Activated effector memory CD4-positive, alpha-beta T cell treated with anti-CD3 and anti-CD28 coated beads, Interleukin-2, amount 50 U/mL, for 16 hours (primary cell): ENCODE measurements at regions not wholly inside any gene's neighbourhood (a gene's known extent, or its start where the extent isn't known, plus 50 kb on each side); places are given as distances from the start of the nearest gene placed in this dataset.

Source experiments
- DNase-seq: peaks from one replicate; pipeline ENCODE4 v3.0.0-alpha.2; 2020

DNA sequence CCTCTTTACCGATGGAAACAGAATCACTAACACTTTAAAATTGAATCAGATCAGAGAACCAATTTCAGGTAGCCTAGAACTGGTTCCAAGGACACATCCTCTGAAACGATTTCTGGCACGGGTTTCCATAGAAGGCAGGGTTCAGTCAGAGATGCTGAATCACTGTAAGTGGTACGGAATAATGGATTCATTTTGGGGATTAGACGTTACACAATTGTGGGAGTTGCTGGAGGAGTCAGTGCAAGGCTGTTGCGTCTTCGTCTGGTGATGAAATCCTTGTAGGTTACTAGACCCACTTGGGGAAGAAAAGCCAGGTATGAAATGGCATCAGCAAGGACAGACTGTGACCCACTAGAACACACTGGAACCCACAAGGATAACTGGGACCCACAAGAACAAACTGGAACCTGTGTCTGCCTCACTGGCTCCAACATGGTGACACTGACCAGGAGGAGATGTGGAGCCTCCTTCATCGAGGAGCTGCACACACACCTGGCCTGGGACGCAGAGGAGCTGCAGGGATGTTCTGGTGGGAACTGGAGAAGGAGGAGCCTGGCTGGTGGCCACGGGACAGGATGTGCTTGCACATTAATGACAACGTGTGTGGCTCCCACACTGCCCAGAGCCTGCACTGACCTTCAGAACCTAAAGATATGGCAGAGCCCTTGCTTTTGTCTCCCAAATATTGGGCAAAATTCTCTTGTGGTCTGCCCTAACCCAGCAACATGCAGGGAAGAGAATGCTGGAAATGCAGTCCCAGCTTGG lies 105.1 kb downstream of the TRAPPC11 start:
- DNase-seq, result no peak

DNA sequence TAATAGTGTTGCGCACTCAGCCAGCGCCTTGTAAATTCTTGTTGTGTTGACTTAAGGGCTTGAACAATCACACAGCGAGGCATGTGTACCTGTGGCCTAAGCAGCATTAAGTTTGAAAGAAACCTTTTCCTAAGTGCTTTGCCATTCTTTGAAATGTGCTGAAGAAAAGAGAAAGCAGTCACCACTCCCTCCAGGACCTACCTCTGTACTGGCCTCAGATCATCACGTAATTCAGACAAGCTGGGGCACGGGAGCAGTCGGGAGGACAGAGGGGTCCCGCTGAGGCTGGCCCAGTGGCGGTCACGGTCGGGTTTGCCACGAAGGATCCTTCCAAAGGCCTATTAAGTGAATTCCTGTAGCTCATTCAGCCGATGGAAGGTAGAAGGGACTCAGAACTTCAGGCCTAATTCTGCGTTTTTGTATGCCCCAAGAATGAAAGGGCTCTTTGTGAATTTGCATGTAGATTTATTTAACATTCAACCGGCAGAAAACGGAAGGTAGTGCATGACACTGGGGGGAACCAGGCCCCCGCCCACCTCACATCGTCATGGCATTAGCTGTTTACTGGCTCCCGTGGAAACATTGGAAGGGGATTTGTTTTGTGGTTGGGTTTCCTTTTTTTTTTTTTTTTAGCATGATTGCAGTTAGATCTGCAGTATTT lies 106.3 kb downstream of the TRAPPC11 start:
- no peak for DNase-seq

DNA sequence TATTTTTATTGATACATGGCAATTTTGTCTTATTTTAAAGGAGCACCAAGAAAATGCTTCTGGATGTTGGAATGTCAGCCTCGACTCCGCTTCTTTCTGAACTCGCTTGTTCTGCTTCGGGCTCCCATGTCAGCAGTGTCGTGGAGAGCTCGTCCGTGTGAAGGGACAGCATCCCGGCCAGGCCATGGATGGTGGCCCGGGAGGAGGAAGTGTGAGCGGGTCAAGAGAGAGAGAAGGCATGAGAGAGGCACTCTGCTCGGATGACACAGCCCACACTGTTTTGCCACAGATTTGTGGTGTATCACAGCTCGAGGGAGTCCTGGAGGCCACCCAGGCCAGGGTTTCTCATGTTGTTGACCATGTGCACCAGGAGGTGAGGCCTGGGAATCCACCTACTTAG lies 107.0 kb downstream of the TRAPPC11 start:
- no peak for DNase-seq

DNA sequence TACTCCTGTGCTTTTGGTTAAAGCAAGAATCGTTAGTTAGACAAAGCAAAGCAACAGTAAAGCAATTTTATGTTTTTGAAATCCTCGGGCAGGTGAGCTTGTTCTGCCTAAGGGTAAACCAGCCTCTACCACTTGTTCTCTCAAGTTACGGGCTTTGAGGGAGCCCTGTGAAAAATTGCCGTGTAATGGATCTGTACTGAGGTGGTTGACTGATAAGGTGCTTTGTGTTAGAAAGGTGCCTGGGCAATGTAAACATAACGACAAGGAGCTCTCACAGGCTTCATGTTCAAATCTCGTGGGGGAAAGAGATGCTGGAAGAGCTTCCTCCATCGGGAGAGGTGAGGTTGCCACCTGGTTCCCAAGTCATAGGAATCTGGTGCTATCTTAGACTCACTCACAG lies 111.8 kb downstream of the TRAPPC11 start:
- DNase-seq, result no peak

DNA sequence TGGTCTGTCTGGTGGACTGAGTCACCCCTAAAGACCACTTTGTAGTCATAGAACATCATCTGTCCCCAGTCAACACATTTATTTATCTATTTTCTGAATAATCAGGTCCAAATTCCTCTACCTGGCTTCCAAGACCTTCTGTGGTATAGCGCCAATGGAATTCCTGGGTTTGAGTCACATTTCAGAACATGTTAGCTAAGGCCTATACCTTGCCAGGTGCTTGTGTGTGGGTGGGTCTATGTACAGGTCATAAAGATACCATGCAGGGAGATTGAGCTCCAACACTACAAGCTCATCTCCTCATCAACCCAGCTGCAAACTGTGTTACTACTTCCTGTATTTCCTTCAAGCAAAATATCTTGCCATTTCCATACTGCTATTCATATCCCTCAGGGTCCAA lies 113.3 kb downstream of the TRAPPC11 start:
- no peak for DNase-seq

DNA sequence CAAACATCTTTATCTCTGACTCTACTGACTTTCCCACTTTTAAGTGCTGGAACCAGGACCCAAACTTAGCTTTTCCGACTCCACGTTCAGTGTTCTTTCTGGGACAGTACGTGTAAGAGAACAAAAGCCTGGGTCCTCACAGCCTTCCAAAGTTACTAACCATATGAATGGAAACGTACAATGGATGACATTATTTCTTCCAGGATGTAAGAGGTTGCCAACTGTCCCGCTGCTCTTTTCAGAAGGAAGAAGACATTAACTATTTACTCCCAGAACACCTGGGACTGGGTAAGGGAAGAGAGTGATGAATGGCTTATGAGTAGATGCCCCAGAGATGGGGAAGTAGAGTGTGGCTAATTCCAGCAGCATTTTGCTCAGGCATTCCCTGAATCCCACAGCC lies 114.7 kb downstream of the TRAPPC11 start:
- DNase-seq, result no peak

DNA sequence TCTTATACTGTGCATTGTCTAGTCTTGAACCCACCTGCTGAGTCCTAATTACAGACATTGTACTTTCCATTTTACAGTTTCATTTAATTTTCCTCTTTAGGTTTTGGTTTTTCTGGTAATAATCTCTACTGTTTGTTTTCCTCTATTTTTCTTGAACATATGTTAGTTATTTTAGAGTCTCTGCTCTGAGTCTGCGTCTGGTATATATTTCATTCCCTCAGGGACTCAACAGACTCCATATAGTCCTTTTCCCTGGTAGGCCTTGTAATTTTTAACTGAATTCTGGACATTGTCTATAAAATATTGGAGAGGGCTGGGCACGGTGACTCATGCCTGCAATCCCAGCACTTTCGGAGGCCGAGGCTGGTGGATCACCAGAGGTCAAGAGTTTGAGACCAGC lies 121.8 kb upstream of the STOX2 start:
- no peak for DNase-seq

DNA sequence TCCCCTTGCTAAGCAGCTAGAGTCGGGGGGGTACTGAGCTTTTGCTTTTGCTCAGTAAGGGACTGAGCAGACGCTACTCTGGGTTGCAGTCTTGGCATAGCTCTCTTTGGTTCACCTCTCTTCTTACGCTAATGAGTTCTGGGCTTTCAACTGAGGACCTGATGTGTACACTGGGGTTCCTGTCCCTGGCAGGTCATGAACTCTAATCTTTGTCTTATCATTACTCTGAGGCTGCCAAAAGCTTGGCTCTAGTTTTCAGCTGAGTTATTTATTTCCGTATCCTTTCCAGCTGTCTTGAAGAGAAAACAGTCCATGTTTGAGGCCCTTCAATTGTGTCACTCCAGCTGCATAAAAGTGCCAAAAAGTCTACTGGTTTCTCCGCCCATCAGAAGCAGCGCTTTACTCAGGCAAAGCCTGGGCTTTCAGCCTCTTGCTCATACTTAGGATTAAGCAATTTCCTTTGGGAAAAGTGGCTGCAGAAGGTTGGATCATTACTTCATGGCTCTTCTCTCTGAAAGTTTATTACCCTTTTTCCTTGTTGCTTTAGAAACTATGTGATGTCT lies 121.0 kb upstream of the STOX2 start:
- DNase-seq, result no peak

DNA sequence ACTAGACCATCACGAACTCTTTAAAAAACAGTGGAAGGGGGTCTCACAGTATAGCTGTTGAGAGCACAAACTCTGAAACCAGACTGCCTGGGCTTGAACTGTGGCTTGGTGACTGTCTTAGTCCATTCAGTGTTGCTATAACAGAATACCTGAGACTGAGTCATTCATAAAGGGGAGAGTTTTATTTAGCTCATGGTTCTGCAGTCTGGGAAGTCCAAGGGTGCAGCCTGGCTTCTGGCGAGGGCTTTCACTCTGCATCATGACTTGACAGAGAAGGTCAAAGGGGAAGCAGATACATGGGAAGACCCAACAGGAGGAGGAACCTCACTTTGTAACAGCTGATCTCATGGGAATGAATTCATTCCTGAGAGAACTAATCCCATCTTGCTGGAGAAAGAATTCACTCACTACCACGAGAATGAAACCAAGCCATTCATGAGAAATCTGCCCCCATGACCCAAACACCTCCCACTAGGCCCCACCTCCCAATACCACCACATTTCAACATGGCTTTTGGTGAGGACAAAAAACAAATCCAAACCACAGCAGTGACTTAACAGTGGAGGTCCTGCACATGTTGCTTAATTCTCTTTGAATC lies 116.7 kb upstream of the STOX2 start:
- no peak for DNase-seq

DNA sequence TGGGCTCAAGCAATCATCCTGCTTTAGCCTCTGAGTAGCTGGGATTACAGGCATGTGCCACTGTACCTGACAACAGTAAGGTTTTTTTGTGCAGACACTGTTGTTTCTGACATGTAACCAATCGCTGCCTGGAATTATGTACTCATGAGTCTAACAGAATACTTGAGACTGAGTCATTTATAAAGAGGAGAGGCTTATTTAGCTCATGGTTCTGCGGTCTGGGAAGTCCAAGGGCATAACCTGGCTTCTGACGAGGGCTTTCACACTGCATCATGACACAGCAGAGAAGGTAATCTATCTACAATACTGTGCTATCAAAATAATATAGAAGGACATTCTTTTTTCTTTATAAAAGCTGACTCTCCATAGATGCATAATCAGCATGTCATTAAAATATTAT lies 115.5 kb upstream of the STOX2 start:
- no peak for DNase-seq

DNA sequence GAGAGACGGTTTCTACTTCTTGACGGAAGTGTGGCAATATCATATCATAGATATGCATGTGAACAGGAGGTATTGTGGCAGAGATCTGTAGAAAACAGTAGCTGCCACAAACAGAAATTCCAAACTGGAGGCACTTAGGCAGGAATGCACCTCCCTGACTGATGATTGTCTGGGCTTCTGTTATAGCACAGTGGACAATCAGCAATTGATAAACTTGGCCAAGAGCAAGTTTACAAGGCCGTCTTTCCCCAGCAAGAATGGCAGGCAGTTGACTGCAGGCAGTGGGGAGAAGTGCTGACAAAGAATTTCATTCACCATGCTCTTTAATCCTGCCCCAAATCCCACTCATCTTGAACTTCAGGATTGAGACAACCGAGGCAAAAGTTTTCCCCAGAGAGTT lies 114.4 kb upstream of the STOX2 start:
- no peak for DNase-seq

DNA sequence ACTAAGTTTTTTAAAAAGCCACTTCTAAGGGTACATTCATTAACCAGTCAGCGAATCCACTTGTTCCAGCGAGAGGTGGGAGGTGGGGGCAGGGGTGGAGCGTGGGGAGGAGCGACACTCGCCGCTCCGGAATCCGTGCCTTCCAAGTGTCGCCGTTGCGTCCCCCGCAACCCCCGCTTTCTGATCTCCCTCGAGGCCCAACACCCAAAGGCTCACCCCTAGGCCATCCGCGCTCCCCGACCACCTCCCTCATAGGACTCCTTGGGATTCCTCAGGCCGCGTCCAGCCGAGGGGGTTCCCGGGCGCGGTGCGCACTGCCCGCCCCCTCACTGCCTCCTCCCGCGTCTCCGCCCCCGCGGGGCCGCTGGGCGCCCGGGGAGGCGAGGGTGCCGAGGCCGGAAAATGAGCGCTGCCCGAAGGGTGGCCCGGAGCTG lies 108.1 kb upstream of the STOX2 start:
- DNase-seq, result no peak

DNA sequence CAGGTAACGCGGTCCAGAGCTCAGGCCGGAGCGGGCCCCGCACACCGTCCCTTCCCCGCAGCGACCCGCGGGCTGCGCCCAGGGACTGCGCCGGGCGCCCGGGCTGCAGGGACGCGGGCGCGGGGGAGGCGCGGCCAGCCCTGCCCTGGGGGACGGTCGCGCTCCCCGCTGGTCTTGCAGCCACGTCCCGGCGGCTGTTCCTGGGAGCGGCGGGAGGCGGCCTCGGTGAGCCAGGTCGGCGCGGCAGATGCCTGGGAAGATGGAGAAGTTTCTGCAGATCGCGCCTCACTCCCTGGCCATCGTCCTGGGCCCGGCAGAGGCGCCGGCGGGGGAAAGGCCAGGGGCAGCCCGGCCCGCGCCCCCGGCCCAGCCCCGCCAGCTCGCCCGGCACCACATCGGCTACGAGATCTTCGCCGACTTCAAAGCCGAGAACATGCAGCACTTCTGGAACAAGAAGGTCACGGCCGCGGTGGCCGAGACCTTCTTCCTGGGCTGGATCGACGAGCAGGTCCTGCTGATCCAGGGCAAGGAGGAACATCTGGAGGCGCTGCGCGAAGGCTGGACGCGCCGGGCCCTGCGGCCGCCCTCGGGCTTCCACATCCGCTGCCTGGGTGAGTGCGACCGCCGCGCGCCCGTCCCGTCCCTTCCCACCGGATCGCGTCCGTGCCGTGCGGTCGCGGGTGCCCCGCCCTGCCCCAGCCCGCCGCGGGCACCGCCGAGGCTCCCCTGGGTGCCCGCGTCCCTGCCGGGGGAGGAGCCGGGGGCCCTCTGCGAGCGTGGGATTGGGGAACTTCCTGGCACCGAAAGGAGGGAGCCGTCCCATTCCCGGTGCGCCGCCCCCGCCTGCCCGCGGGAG lies 107.4 kb upstream of the STOX2 start:
- no peak for DNase-seq

DNA sequence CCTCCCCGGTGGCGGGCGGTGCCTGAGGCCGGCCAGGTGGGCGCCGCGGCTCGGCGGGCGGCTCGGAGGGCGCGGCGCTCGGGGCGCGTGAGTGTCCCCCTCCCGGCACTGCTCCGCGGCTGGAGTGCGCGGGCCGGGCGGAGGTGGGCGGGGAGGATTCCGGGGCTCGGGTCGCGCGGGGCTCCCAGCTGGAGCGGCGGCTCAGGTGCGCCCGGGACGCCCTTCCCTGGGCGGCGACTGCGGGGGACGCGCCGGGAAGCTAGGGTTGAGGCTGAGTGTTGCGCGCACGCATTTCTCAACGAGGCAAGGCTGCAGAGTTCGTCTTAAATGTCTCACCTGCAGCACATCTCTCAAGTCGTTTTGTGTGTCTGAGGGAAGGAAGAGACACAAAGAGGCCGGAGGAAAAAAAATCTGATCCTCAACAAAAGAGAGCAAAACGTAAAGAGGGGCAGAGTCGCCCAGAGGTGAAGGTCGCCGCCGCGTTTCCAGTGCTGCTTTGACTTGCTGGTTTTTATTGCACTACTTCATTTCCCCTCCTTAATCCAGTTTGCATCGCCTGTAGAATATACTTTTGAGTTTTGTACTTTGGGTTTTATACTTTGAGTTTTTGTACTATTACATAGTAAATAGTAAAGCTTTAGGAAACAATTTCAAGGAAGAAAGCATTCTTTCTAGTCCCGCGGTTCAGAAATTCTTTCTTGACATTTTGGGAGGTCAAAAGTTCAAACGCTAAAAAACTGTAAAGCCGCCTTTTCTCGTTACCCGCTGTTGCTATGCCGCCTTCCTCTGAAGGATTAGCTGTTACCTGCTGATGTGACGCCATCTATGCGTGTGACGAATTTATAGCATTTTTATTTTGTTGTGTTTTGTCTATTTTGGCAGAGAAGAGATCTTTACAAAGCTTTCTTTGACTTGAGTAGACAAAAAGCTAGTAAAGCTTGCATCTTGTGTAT lies 106.5 kb upstream of the STOX2 start:
- no peak for DNase-seq

DNA sequence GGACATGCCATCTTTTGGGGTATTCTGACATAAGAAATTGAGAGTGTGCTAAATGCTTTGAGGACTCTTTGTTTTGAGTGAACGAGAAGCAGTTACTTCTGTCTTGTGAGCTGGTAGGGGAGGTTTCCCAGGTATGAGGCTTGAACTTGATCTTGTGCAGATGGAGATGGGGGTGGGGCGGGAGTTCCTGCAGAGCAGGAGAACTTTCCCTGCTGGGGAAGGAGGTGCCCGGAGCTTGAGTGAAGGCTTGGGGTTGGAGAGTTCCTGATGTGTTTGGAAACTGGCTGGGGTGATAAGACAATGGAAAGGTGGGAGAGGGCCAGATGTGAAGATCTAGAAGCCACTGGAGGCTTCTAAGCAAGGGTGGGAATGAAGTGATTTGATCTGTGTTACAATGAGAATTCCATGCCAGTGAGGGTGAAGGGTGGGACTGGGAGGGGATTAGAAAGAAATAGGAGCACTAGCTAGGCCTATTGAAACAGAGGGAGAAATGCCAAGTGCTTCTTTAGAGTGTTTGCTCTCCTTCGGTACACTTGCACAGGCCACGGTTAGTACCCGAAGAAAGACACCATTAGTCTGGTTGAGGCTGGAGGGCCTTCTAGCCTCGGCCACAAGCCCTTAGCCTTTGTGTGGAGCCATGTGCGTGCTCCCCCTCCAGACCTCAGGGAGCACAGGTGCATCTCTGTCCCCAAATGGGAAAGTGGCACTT lies 103.5 kb upstream of the STOX2 start:
- no peak for DNase-seq

DNA sequence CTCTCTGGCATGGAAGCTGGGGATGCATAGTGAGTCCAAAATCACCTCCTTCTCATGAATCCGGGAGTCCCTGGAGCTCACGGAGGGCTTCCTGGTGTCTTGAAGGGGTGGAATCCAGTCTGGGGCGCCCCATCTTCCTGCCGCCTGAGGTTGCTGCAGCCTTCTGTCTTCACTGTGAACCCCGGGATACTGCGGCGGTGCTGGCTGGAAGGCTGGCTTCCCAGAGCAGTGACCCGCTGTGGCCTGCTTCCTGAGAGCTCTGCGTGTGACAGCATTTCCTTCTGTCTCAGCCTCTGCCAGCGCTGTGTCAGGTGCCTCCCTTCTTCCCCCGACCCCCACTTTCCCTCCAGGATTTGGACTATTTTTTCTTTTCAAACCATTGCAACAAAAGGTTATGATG lies 98.8 kb upstream of the STOX2 start:
- no peak for DNase-seq

DNA sequence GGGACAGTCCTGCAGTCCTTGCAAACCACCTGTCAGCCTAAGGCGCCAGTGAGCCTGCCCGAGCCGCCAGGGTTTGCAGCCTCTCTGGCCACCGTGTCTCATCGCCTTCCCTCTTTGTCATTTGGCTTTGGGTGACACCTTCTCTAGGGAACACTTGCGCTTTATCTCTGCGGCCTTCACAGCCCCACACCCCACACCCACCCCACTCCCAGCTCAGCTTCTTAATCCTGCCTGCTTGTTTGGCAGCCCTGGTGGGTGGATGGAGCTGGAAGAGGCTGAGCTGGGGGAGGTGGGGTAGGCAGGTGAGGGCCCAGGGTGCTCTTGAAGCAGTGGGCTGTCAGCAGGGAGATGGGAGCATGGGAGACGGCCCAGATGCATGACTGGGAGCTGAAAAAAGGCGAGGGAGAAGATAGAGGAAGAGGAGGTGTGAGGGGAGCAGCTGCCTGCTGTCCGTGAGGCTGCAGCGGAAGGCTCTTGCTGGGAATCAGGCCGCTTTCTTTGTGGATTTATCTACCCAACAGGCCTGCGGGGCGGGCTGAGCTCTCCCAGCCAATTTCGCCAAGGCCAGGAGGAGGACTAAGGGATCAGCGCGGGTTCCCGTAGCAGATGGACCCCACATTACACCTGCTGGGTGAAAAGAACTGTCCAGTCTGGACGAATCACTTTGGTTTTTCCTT lies 97.5 kb upstream of the STOX2 start:
- DNase-seq, result no peak

DNA sequence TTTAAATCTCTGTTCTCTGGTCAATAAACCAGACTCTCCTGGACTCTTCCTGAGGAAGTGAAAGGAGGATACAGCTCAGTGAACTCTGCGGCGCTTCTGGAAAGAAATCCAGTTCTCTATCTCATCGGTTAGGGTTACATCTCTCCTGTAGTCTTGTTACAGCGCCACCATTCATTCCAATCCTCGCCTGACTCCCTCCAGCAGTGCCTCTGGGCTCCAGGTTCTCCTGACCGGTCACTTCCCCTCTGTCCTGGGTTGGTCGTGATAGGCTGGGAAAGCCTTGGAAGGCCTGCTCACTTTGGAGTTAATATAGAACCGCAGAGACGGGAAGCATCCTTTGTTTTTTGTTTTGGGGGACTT lies 97.0 kb upstream of the STOX2 start:
- DNase-seq, result no peak

DNA sequence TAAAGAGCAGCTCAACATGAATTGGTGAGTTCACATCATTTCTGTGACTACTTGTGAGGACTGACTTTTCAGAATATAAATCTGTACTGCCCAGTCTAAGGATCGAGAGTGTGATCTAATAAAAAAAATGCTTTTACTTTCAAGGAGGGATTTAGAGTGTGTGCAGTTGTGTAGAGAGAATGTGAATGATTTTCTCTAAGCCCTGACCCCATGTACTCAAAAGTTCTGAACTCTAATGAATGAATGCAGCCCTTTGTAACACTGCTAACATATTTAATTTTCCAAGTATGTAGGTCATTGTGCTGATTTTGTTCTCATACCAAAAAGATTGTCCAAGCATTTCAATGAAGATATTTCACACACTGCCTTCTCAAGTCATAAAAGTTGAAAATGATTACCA lies 92.5 kb upstream of the STOX2 start:
- no peak for DNase-seq

DNA sequence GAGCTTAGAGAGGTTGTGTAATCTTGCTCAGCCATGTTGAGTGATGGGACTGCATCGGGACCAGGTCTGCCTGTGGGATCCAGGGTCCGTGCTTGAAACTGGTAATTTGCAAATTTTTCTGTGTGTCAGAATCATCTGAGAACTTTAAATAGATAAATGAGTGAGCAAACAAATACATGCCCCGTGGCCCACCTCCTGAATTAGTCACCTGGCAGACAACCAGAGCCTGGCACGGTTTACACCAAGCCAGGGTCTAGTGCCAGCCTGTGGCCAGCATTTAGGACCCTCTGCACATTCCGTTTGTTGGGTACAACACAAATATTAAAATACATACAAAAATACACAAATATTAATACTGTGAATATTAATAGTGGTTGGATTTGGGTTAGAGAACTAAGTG lies 90.6 kb upstream of the STOX2 start:
- no peak for DNase-seq

DNA sequence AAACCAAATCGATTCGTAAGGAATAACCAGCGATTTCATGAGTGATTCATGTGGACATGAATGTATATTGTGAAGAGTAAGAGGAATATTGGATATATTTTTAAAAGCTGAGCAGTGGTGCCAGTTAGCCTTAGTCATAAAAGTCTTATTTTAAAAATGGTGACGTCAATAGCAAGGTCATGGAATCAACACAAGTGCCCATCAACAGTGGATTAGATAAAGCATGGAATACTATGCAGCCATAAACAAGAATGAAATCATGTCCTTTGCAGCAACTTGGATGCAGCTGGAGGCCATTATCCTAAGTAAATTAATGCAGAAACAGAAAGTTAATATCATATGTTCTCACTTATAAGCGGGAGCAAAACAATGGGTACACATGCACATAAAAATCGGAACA lies 89.0 kb upstream of the STOX2 start:
- DNase-seq, result no peak
